Caco-2 (cell line): ENCODE measurements at regions not wholly inside any gene's neighbourhood (a gene's known extent, or its start where the extent isn't known, plus 50 kb on each side); places are given as distances from the start of the nearest gene placed in this dataset.

ENCODE experiments used
- BruUV-seq: library from RNA; stranded (reverse); fragments of 400-500 nt; replicated peaks from 2 replicates; lab custom pipeline; 2021; lab: Mats Ljungman, UMichigan
- CTCF ChIA-PET: fragments of 300-600 bp; sonication (Branson Sonifier 250); formaldehyde crosslinking; loops from one replicate; lab custom pipeline; 2022; ENCODE audit warnings: antibody characterized with exemption; lab: Charles Lee
- POLR2A ChIA-PET: fragments of 300-600 bp; sonication (Branson Sonifier 250); formaldehyde crosslinking; loops from one replicate; lab custom pipeline; 2022; ENCODE audit warnings: antibody characterized with exemption; lab: Charles Lee
- DNase-seq, 2 experiments: peaks; one replicate each; pipeline versions ENCODE4 v3.0.0 to v3.0.0-alpha.2; 2020 to 2022
- H3K27me3 ChIP-seq: replicated peaks from 2 replicates; pipeline ENCODE4 v1.6.0; 2011; ENCODE audit warnings: low read length; ENCODE audit not compliant: control insufficient read depth, insufficient read depth
- H3K36me3 ChIP-seq: 2 replicates; pipeline ENCODE4 v1.5.1; 2011; ENCODE audit warnings: low read length; ENCODE audit not compliant: control insufficient read depth, insufficient read depth
- H3K4me1 ChIP-seq: fragments of 250-450 bp; sonication (Bioruptor Pico); 2 replicates; pipeline ENCODE4 v1.5.1; 2020; ENCODE audit warnings: mild to moderate bottlenecking
- H3K4me3 ChIP-seq: 2 replicates; pipeline ENCODE4 v1.5.1; 2011; ENCODE audit warnings: low read depth, mild to moderate bottlenecking, control low read depth, low read length
- H3K9me3 ChIP-seq: fragments of 250-450 bp; sonication (Bioruptor Pico); 2 replicates; pipeline ENCODE4 v1.5.1; 2020; ENCODE audit warnings: mild to moderate bottlenecking, moderate library complexity
- H3K27ac Mint-ChIP-seq: one replicate; pipeline ENCODE4 v1.8.0; 2022; ENCODE audit warnings: mixed read lengths; ENCODE audit not compliant: unreplicated experiment
- H3K27me3 Mint-ChIP-seq: one replicate; pipeline ENCODE4 v1.8.0; 2022; ENCODE audit warnings: mixed read lengths; ENCODE audit not compliant: insufficient read depth, unreplicated experiment
- H3K36me3 Mint-ChIP-seq: one replicate; pipeline ENCODE4 v1.8.0; 2022; ENCODE audit warnings: mild to moderate bottlenecking, mixed read lengths; ENCODE audit not compliant: insufficient read depth, unreplicated experiment
- H3K4me1 Mint-ChIP-seq: one replicate; pipeline ENCODE4 v1.8.0; 2022; ENCODE audit warnings: low read depth, mixed read lengths; ENCODE audit not compliant: unreplicated experiment
- H3K4me3 Mint-ChIP-seq: one replicate; pipeline ENCODE4 v1.8.0; 2022; ENCODE audit warnings: mild to moderate bottlenecking, moderate library complexity, mixed read lengths; ENCODE audit not compliant: unreplicated experiment
- H3K9me3 Mint-ChIP-seq: one replicate; pipeline ENCODE4 v1.8.0; 2022; ENCODE audit warnings: mixed read lengths; ENCODE audit not compliant: unreplicated experiment
- intact Hi-C: fragments of 100-400 bp; cut with micrococcal nuclease; formaldehyde crosslinking; loops from one replicate; pipeline ENCODE4 v1.10.0; 2022; ENCODE audit not compliant: unreplicated experiment
- TF ChIP-seq, protein P1 (sequence below), 2 experiments: fragments of 200-600 bp in 1 of 2; IDR thresholded peaks; 1 replicate in 1 of 2; 2 replicates in 1 of 2; pipeline versions ENCODE4 v1.5.1 to v1.8.0; 2011 to 2022; ENCODE audit warnings: antibody characterized with exemption in 1 of 2, control low read depth in 1 of 2, inconsistent platforms in 1 of 2, low read depth in 1 of 2, low read length in 1 of 2, mild to moderate bottlenecking in 1 of 2, moderate library complexity in 1 of 2; ENCODE audit not compliant: insufficient read depth in 1 of 2, severe bottlenecking in 1 of 2, unreplicated experiment in 1 of 2

DNA sequence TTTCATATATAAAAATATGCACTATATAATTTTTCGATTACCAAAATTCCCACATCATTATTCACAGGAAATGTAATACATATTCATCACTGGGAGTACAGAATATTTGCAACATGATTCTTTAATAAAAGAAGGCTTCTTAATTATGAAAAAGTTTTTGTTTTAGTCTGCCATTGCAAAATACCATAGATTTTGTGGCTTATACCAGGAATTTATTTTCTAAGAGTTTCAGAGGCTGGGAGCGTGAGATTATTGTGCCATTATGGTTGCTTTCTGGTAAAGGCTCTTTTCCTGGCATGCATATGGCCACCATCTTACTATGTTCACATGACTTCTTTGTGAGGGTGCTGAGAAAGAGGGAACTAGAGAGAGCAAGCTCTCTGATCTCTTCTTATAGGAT lies 306.9 kb upstream of the ADGRB3 start:
- no peak overlapping the region for H3K4me3 Mint-ChIP-seq
- Histone ChIP-seq H3K4me1 (no peaks in the 10 kb centered on the region), H3K4me3 (no peak overlapping the region), H3K9me3 (no peaks in the 10 kb centered on the region), H3K27me3 (no peaks in the 10 kb centered on the region), H3K36me3 (no peaks in the 10 kb centered on the region)
- ChIA-PET POLR2A (no interaction called here), CTCF (no interaction called here)
- intact Hi-C loops = no loop called here
- no peaks in the 10 kb centered on the region for H3K9me3 Mint-ChIP-seq
- no peaks in the 10 kb centered on the region for H3K4me1 Mint-ChIP-seq
- BruUV-seq = no TSS peak
- no peak for DNase-seq
- H3K27ac Mint-ChIP-seq = no peak overlapping the region
- H3K36me3 Mint-ChIP-seq = no peaks in the 10 kb centered on the region
- TF ChIP-seq, protein P1, sequence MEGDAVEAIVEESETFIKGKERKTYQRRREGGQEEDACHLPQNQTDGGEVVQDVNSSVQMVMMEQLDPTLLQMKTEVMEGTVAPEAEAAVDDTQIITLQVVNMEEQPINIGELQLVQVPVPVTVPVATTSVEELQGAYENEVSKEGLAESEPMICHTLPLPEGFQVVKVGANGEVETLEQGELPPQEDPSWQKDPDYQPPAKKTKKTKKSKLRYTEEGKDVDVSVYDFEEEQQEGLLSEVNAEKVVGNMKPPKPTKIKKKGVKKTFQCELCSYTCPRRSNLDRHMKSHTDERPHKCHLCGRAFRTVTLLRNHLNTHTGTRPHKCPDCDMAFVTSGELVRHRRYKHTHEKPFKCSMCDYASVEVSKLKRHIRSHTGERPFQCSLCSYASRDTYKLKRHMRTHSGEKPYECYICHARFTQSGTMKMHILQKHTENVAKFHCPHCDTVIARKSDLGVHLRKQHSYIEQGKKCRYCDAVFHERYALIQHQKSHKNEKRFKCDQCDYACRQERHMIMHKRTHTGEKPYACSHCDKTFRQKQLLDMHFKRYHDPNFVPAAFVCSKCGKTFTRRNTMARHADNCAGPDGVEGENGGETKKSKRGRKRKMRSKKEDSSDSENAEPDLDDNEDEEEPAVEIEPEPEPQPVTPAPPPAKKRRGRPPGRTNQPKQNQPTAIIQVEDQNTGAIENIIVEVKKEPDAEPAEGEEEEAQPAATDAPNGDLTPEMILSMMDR (IDR thresholded peaks at IDR 0.05; ENCODE audit: insufficient read depth in 1 of 2, low read depth in 1 of 2, low read length in 1 of 2, severe bottlenecking in 1 of 2, unreplicated experiment in 1 of 2) = no peak
- H3K27me3 Mint-ChIP-seq = no peaks in the 10 kb centered on the region

DNA sequence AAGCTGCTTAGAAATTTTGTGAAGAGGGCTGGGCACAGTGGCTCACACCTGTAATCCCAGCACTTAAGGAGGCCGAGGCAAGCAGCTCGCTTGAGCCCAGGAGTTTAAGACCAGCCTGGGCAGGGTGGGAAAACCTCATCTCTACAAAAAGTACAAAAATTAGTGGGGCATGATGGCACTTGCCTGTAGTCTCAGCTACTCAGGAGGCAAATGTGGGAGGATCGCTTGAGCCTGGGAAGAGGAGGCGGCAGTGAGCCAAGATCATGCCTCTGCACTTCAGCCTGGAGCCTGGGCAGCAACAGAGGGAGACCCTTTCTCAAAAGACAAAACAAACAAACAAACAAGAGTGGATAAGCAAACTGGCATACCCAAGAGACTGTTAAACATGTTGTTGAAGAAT lies 308.3 kb upstream of the ADGRB3 start:
- Mint-ChIP-seq H3K27ac (no peak overlapping the region), H3K9me3 (no peaks in the 10 kb centered on the region), H3K4me3 (no peak overlapping the region), H3K4me1 (no peaks in the 10 kb centered on the region), H3K36me3 (no peaks in the 10 kb centered on the region), H3K27me3 (no peaks in the 10 kb centered on the region)
- no peak for DNase-seq
- ChIA-PET CTCF (no interaction called here), POLR2A (no interaction called here)
- TF ChIP-seq, protein P1 (IDR thresholded peaks at IDR 0.05; ENCODE audit: insufficient read depth in 1 of 2, low read depth in 1 of 2, low read length in 1 of 2, severe bottlenecking in 1 of 2, unreplicated experiment in 1 of 2) = no peak
- no peak overlapping the region for H3K4me3 ChIP-seq
- no TSS peak for BruUV-seq
- intact Hi-C loops = no loop called here
- H3K4me1 ChIP-seq = no peaks in the 10 kb centered on the region
- H3K27me3 ChIP-seq = no peaks in the 10 kb centered on the region
- H3K36me3 ChIP-seq = no peaks in the 10 kb centered on the region
- no peaks in the 10 kb centered on the region for H3K9me3 ChIP-seq

DNA sequence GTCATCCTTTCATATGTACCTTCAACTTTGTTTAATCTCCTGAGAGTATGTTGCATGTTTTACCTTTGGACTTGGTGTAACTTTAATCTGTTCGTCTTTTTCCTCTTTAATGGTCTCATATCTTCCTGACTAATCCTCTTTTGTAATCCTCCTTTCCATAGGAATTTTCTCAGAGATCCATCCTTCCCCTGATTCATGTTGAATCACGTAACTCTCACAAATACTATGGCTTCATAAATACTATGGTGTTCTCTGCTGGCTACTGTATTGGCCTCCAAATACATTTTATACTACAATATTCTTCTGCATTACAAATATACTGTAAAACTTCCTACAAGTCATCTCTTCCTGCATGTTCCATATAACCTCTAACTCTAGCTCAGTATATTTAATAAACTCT lies 317.7 kb upstream of the ADGRB3 start:
- no peaks in the 10 kb centered on the region for H3K4me1 ChIP-seq
- no peaks in the 10 kb centered on the region for H3K36me3 Mint-ChIP-seq
- BruUV-seq = no TSS peak
- no peaks in the 10 kb centered on the region for H3K4me1 Mint-ChIP-seq
- TF ChIP-seq, protein P1 (IDR thresholded peaks at IDR 0.05; ENCODE audit: insufficient read depth in 1 of 2, low read depth in 1 of 2, low read length in 1 of 2, severe bottlenecking in 1 of 2, unreplicated experiment in 1 of 2) = no peak
- H3K27me3 ChIP-seq = no peaks in the 10 kb centered on the region
- DNase-seq = no peak
- no peak overlapping the region for H3K4me3 ChIP-seq
- H3K27ac Mint-ChIP-seq = no peak overlapping the region
- intact Hi-C loops = loop anchor here (10.0 kb wide), 1 partner anchor 1253 kb away; no protein-coding TSS in a partner anchor
- H3K9me3 Mint-ChIP-seq = no peaks in the 10 kb centered on the region
- H3K27me3 Mint-ChIP-seq = peaks cover 3% of the 10 kb centered on the region
- H3K36me3 ChIP-seq = no peaks in the 10 kb centered on the region
- ChIA-PET CTCF (no interaction called here), POLR2A (no interaction called here)
- H3K4me3 Mint-ChIP-seq = no peak overlapping the region
- no peaks in the 10 kb centered on the region for H3K9me3 ChIP-seq
